ENCODE measurements at regions not wholly inside any gene's neighbourhood (a gene's known extent, or its start where the extent isn't known, plus 50 kb on each side); places are given as distances from the start of the nearest gene placed in this dataset.

- no peaks in the 10 kb centered on the region for H4K20me1 ChIP-seq (ENCODE audit: insufficient read depth, low read length)
- DNase-seq, result no peak
- H3K79me2 ChIP-seq (ENCODE audit: low read length), result no peaks in the 10 kb centered on the region
- no peaks in the 10 kb centered on the region for H3K4me1 ChIP-seq (ENCODE audit: low read length)
- H3K27ac ChIP-seq (ENCODE audit: low read length), result no peak overlapping the region
- H3K4me3 ChIP-seq (ENCODE audit: low read length), result no peak overlapping the region
- no peak overlapping the region for H3K9ac ChIP-seq (ENCODE audit: low read length)
- H3K9me3 ChIP-seq (replicated peaks; ENCODE audit: insufficient read depth, low read length), result no peaks in the 10 kb centered on the region
- no peaks in the 10 kb centered on the region for H3K9me2 ChIP-seq (replicated peaks; ENCODE audit: insufficient read depth, low read length)
- no peak overlapping the region for H2AFZ ChIP-seq (ENCODE audit: low read length)
- no peaks in the 10 kb centered on the region for H3K27me3 ChIP-seq (replicated peaks; ENCODE audit: insufficient read depth, low read length)
- no peaks in the 10 kb centered on the region for H3F3A ChIP-seq (ENCODE audit: insufficient read depth, low read length)
- TF ChIP-seq, protein P1, sequence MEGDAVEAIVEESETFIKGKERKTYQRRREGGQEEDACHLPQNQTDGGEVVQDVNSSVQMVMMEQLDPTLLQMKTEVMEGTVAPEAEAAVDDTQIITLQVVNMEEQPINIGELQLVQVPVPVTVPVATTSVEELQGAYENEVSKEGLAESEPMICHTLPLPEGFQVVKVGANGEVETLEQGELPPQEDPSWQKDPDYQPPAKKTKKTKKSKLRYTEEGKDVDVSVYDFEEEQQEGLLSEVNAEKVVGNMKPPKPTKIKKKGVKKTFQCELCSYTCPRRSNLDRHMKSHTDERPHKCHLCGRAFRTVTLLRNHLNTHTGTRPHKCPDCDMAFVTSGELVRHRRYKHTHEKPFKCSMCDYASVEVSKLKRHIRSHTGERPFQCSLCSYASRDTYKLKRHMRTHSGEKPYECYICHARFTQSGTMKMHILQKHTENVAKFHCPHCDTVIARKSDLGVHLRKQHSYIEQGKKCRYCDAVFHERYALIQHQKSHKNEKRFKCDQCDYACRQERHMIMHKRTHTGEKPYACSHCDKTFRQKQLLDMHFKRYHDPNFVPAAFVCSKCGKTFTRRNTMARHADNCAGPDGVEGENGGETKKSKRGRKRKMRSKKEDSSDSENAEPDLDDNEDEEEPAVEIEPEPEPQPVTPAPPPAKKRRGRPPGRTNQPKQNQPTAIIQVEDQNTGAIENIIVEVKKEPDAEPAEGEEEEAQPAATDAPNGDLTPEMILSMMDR (IDR thresholded peaks at IDR 0.05; ENCODE audit: low read length), result no peak
- no peak for TF ChIP-seq EZH2phosphoT487 (IDR thresholded peaks at IDR 0.05; ENCODE audit: low read length)
- TF ChIP-seq EZH2 (optimal IDR thresholded peaks at IDR 0.05; ENCODE audit: low read depth, low read length), result no peak
- no peak overlapping the region for H3K4me2 ChIP-seq (ENCODE audit: low read depth, low read length)
- H3K36me3 ChIP-seq (replicated peaks; ENCODE audit: insufficient read depth, low read length), result no peaks in the 10 kb centered on the region
Observed at GRCh38 chr5:58399951-58400350, 59.9 kb downstream of the PLK2 start.

DNA sequence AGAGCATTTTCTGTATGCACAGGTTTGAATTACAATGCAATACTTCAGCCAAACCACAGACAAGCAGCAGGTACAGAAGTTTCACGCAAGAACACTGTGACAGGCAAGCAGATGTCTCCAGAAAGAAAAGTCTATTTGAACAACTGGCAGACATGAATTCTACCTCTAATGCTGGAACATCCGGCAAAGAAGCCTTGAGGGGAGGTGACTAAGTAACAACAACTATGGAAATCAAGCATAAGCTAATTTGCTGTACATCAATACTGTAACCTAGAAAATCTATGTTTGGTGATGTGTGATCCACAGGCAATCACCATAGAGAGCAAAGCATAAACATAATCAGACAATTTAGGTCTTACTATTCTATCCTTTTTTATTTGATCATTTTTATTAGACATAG lies 65.5 kb downstream of the PLK2 start:
- H3K27me3 ChIP-seq (replicated peaks; ENCODE audit: insufficient read depth, low read length), result no peaks in the 10 kb centered on the region
- no peaks in the 10 kb centered on the region for H3K79me2 ChIP-seq (ENCODE audit: low read length)
- no peaks in the 10 kb centered on the region for H3K36me3 ChIP-seq (replicated peaks; ENCODE audit: insufficient read depth, low read length)
- H3F3A ChIP-seq (ENCODE audit: insufficient read depth, low read length), result no peaks in the 10 kb centered on the region
- DNase-seq, result no peak
- no peak overlapping the region for H3K9ac ChIP-seq (ENCODE audit: low read length)
- no peaks in the 10 kb centered on the region for H3K9me3 ChIP-seq (replicated peaks; ENCODE audit: insufficient read depth, low read length)
- no peaks in the 10 kb centered on the region for H3K4me1 ChIP-seq (ENCODE audit: low read length)
- no peak overlapping the region for H2AFZ ChIP-seq (ENCODE audit: low read length)
- no peaks in the 10 kb centered on the region for H3K9me2 ChIP-seq (replicated peaks; ENCODE audit: insufficient read depth, low read length)
- H3K27ac ChIP-seq (ENCODE audit: low read length), result no peak overlapping the region
- no peaks in the 10 kb centered on the region for H4K20me1 ChIP-seq (ENCODE audit: insufficient read depth, low read length)
- TF ChIP-seq EZH2phosphoT487 (IDR thresholded peaks at IDR 0.05; ENCODE audit: low read length), result no peak
- no peak for TF ChIP-seq EZH2 (optimal IDR thresholded peaks at IDR 0.05; ENCODE audit: low read depth, low read length)
- TF ChIP-seq, protein P1 (IDR thresholded peaks at IDR 0.05; ENCODE audit: low read length), result no peak
- H3K4me2 ChIP-seq (ENCODE audit: low read depth, low read length), result no peak overlapping the region
- H3K4me3 ChIP-seq (ENCODE audit: low read length), result no peak overlapping the region

DNA sequence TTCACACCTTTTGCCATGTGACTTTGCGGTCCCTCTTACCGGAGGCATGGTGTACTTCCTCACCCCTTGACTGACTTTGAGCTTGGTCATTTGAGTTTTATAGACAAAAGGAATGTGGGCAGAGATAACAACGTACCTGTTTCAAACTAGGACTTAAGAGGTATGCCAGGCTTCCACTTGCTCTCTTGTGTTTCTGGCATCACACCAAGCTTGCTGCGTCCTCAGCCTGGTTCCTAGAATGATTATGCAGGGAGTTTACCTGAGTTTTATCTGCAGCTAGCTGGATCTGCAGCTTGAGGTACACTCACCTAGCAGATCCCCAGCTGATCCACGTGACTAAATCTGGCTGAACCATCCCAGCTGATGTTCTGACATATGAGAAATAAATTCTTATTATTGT lies 66.2 kb downstream of the PLK2 start:
- no peak for DNase-seq
- Histone ChIP-seq H3K27ac (ENCODE audit: low read length) (no peak overlapping the region), H3K9me2 (replicated peaks; ENCODE audit: insufficient read depth, low read length) (no peaks in the 10 kb centered on the region), H3F3A (ENCODE audit: insufficient read depth, low read length) (no peaks in the 10 kb centered on the region), H3K9me3 (replicated peaks; ENCODE audit: insufficient read depth, low read length) (no peaks in the 10 kb centered on the region), H3K79me2 (ENCODE audit: low read length) (no peaks in the 10 kb centered on the region), H4K20me1 (ENCODE audit: insufficient read depth, low read length) (no peaks in the 10 kb centered on the region), H2AFZ (ENCODE audit: low read length) (no peak overlapping the region), H3K4me2 (ENCODE audit: low read depth, low read length) (no peak overlapping the region), H3K27me3 (replicated peaks; ENCODE audit: insufficient read depth, low read length) (no peaks in the 10 kb centered on the region), H3K4me1 (ENCODE audit: low read length) (no peaks in the 10 kb centered on the region), H3K9ac (ENCODE audit: low read length) (no peak overlapping the region), H3K36me3 (replicated peaks; ENCODE audit: insufficient read depth, low read length) (no peaks in the 10 kb centered on the region), H3K4me3 (ENCODE audit: low read length) (no peak overlapping the region)
- TF ChIP-seq, protein P1 (IDR thresholded peaks at IDR 0.05; ENCODE audit: low read length), result no peak
- no peak for TF ChIP-seq EZH2phosphoT487 (IDR thresholded peaks at IDR 0.05; ENCODE audit: low read length)
- TF ChIP-seq EZH2 (optimal IDR thresholded peaks at IDR 0.05; ENCODE audit: low read depth, low read length), result no peak

Data from MM.1S (cell line).